ENCODE measurements at regions not wholly inside any gene's neighbourhood (a gene's known extent, or its start where the extent isn't known, plus 50 kb on each side); places are given as distances from the start of the nearest gene placed in this dataset.

GRCh38 chr2:163951312-163951711, 215.5 kb upstream of the FIGN start:
- TF ChIP-seq CTCF (IDR thresholded peaks at IDR 0.05; ENCODE audit: low read depth, low read length) (no peak), EZH2phosphoT487 (IDR thresholded peaks at IDR 0.05; ENCODE audit: low read depth) (no peak)
- Histone ChIP-seq H3K9ac (ENCODE audit: low read length) (no peak overlapping the region), H3K9me3 (ENCODE audit: insufficient read depth, low read length) (no peaks in the 10 kb centered on the region), H3K79me2 (ENCODE audit: low read length) (no peaks in the 10 kb centered on the region), H3K4me3 (ENCODE audit: low read length) (no peak overlapping the region), H3K4me2 (ENCODE audit: low read length) (no peak overlapping the region), H3K27me3 (ENCODE audit: low read depth, low read length) (no peaks in the 10 kb centered on the region), H3K4me1 (ENCODE audit: low read length) (no peaks in the 10 kb centered on the region), H4K20me1 (ENCODE audit: insufficient read depth, low read length) (no peaks in the 10 kb centered on the region), H3K36me3 (replicated peaks; ENCODE audit: low read depth, low read length) (no peaks in the 10 kb centered on the region), H3K27ac (ENCODE audit: low read length) (no peak overlapping the region), H2AFZ (ENCODE audit: low read depth, low read length) (no peak overlapping the region)

GRCh38 chr2:163949693-163950092, 213.9 kb upstream of the FIGN start:
- Histone ChIP-seq H3K79me2 (ENCODE audit: low read length) (no peaks in the 10 kb centered on the region), H3K27ac (ENCODE audit: low read length) (no peak overlapping the region), H2AFZ (ENCODE audit: low read depth, low read length) (no peak overlapping the region), H3K36me3 (replicated peaks; ENCODE audit: low read depth, low read length) (no peaks in the 10 kb centered on the region), H4K20me1 (ENCODE audit: insufficient read depth, low read length) (no peaks in the 10 kb centered on the region), H3K4me1 (ENCODE audit: low read length) (no peaks in the 10 kb centered on the region), H3K4me3 (ENCODE audit: low read length) (no peak overlapping the region), H3K9ac (ENCODE audit: low read length) (no peak overlapping the region), H3K9me3 (ENCODE audit: insufficient read depth, low read length) (no peaks in the 10 kb centered on the region), H3K4me2 (ENCODE audit: low read length) (no peak overlapping the region), H3K27me3 (ENCODE audit: low read depth, low read length) (no peaks in the 10 kb centered on the region)
- TF ChIP-seq EZH2phosphoT487 (IDR thresholded peaks at IDR 0.05; ENCODE audit: low read depth) (no peak), CTCF (IDR thresholded peaks at IDR 0.05; ENCODE audit: low read depth, low read length) (no peak)

GRCh38 chr2:163944347-163944737, 208.5 kb upstream of the FIGN start:
- H4K20me1 ChIP-seq (ENCODE audit: insufficient read depth, low read length) = no peaks in the 10 kb centered on the region
- H2AFZ ChIP-seq (ENCODE audit: low read depth, low read length) = no peak overlapping the region
- no peak overlapping the region for H3K4me2 ChIP-seq (ENCODE audit: low read length)
- H3K79me2 ChIP-seq (ENCODE audit: low read length) = no peaks in the 10 kb centered on the region
- no peaks in the 10 kb centered on the region for H3K4me1 ChIP-seq (ENCODE audit: low read length)
- no peaks in the 10 kb centered on the region for H3K9me3 ChIP-seq (ENCODE audit: insufficient read depth, low read length)
- TF ChIP-seq CTCF (IDR thresholded peaks at IDR 0.05; ENCODE audit: low read depth, low read length) (no peak), EZH2phosphoT487 (IDR thresholded peaks at IDR 0.05; ENCODE audit: low read depth) (no peak)
- H3K36me3 ChIP-seq (replicated peaks; ENCODE audit: low read depth, low read length) = no peaks in the 10 kb centered on the region
- H3K9ac ChIP-seq (ENCODE audit: low read length) = no peak overlapping the region
- no peak overlapping the region for H3K4me3 ChIP-seq (ENCODE audit: low read length)
- H3K27me3 ChIP-seq (ENCODE audit: low read depth, low read length) = no peaks in the 10 kb centered on the region
- H3K27ac ChIP-seq (ENCODE audit: low read length) = no peak overlapping the region

GRCh38 chr2:163943403-163944346, 207.9 kb upstream of the FIGN start:
- Histone ChIP-seq H3K27me3 (ENCODE audit: low read depth, low read length) (no peaks in the 10 kb centered on the region), H3K4me2 (ENCODE audit: low read length) (no peak overlapping the region), H3K4me1 (ENCODE audit: low read length) (no peaks in the 10 kb centered on the region), H3K9ac (ENCODE audit: low read length) (no peak overlapping the region), H3K27ac (ENCODE audit: low read length) (no peak overlapping the region), H3K79me2 (ENCODE audit: low read length) (no peaks in the 10 kb centered on the region), H3K36me3 (replicated peaks; ENCODE audit: low read depth, low read length) (no peaks in the 10 kb centered on the region), H2AFZ (ENCODE audit: low read depth, low read length) (no peak overlapping the region), H4K20me1 (ENCODE audit: insufficient read depth, low read length) (no peaks in the 10 kb centered on the region), H3K9me3 (ENCODE audit: insufficient read depth, low read length) (no peaks in the 10 kb centered on the region), H3K4me3 (ENCODE audit: low read length) (no peak overlapping the region)
- TF ChIP-seq EZH2phosphoT487 (IDR thresholded peaks at IDR 0.05; ENCODE audit: low read depth) (no peak), CTCF (IDR thresholded peaks at IDR 0.05; ENCODE audit: low read depth, low read length) (no peak)
